ENCODE measurements at regions not wholly inside any gene's neighbourhood (a gene's known extent, or its start where the extent isn't known, plus 50 kb on each side); places are given as distances from the start of the nearest gene placed in this dataset.

DNA sequence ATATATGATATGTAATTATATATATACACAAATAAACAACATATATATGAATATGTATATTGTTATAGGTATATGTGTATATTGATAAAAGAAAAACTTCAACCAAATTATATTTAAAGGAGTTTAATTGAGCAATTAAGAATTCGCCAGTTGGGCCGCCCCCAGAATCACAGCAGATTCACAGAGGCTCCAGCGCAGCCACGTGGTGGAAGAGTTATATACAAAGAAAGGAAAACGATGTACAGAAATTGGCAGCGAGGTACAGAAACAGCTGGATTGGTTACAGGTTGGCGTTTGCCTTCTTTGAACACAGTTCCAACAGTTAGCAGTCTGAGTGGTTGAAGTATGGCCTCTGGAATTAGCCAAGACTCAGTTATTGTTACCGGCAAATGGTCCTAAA, 137.3 kb upstream of the SLC24A5 start:
- TF ChIP-seq ZNF565 (CRISPR knock-in tag; conservative IDR thresholded peaks at IDR 0.05; ENCODE audit: low read depth) (no peak), ARNTL (CRISPR knock-in tag; IDR thresholded peaks at IDR 0.05; ENCODE audit: borderline replicate concordance, low read depth) (no peak), ZFP3 (CRISPR knock-in tag; IDR thresholded peaks at IDR 0.05) (no peak), RARB (CRISPR knock-in tag; IDR thresholded peaks at IDR 0.05) (no peak), PPARA (CRISPR knock-in tag; IDR thresholded peaks at IDR 0.05; ENCODE audit: borderline replicate concordance) (no peak), ISL1 (CRISPR knock-in tag; IDR thresholded peaks at IDR 0.05) (no peak), TCF4 (CRISPR knock-in tag; IDR thresholded peaks at IDR 0.05; ENCODE audit: borderline replicate concordance) (no peak), ZNF8 (CRISPR knock-in tag; IDR thresholded peaks at IDR 0.05) (no peak), ESRRG (CRISPR knock-in tag; IDR thresholded peaks at IDR 0.05) (no peak), ZNF70 (CRISPR knock-in tag; IDR thresholded peaks at IDR 0.05) (no peak), ZFP30 (CRISPR knock-in tag; IDR thresholded peaks at IDR 0.05) (no peak)
- TF ChIP-seq, protein P1, sequence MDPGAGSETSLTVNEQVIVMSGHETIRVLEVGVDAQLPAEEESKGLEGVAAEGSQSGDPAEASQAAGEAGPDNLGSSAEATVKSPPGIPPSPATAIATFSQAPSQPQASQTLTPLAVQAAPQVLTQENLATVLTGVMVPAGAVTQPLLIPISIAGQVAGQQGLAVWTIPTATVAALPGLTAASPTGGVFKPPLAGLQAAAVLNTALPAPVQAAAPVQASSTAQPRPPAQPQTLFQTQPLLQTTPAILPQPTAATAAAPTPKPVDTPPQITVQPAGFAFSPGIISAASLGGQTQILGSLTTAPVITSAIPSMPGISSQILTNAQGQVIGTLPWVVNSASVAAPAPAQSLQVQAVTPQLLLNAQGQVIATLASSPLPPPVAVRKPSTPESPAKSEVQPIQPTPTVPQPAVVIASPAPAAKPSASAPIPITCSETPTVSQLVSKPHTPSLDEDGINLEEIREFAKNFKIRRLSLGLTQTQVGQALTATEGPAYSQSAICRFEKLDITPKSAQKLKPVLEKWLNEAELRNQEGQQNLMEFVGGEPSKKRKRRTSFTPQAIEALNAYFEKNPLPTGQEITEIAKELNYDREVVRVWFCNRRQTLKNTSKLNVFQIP (CRISPR knock-in tag; IDR thresholded peaks at IDR 0.05; ENCODE audit: borderline replicate concordance, low read depth) = no peak

Data from SK-N-SH treated with all-trans-retinoic acid at 6 μM for 48 hours (cell line).